ENCODE measurements at regions not wholly inside any gene's neighbourhood (a gene's known extent, or its start where the extent isn't known, plus 50 kb on each side); places are given as distances from the start of the nearest gene placed in this dataset.

DNA sequence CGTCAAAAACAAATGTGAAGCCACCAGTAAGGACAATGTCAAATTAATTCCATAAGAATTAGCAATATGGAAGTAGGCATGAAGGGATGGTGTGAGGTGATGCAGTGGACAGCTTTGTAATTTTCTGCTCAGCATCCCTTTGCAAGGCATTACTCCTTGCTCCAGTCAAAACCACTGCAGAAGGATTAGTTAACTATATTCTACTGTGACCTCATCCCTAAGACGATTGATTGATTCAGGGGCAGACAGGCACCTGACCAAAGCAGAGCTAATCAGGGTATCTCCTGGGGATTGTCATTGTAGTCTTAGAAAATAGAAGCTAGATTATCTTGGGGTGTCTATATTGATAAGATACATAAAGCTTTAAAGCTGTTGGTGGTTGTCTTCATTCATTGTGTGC, 98.7 kb downstream of the NMUR2 start:
- DNase-seq (ENCODE audit: extremely low read depth, insufficient read length): no peak
- no peaks in the 10 kb centered on the region for H3K36me3 ChIP-seq (ENCODE audit: control insufficient read depth, insufficient read depth, low read length)
- H3K27me3 ChIP-seq (replicated peaks; ENCODE audit: control insufficient read depth, insufficient read depth, low read length): no peaks in the 10 kb centered on the region
- TF ChIP-seq, protein P1, sequence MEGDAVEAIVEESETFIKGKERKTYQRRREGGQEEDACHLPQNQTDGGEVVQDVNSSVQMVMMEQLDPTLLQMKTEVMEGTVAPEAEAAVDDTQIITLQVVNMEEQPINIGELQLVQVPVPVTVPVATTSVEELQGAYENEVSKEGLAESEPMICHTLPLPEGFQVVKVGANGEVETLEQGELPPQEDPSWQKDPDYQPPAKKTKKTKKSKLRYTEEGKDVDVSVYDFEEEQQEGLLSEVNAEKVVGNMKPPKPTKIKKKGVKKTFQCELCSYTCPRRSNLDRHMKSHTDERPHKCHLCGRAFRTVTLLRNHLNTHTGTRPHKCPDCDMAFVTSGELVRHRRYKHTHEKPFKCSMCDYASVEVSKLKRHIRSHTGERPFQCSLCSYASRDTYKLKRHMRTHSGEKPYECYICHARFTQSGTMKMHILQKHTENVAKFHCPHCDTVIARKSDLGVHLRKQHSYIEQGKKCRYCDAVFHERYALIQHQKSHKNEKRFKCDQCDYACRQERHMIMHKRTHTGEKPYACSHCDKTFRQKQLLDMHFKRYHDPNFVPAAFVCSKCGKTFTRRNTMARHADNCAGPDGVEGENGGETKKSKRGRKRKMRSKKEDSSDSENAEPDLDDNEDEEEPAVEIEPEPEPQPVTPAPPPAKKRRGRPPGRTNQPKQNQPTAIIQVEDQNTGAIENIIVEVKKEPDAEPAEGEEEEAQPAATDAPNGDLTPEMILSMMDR (IDR thresholded peaks at IDR 0.05; ENCODE audit: insufficient read depth, low read length, poor library complexity, severe bottlenecking): no peak
- H3K4me3 ChIP-seq (replicated peaks; ENCODE audit: low read depth, low read length): no peak overlapping the region

- TF ChIP-seq, protein P1 (IDR thresholded peaks at IDR 0.05; ENCODE audit: insufficient read depth, low read length, poor library complexity, severe bottlenecking): no peak
- H3K4me3 ChIP-seq (replicated peaks; ENCODE audit: low read depth, low read length): no peak overlapping the region
- no peaks in the 10 kb centered on the region for H3K27me3 ChIP-seq (replicated peaks; ENCODE audit: control insufficient read depth, insufficient read depth, low read length)
- no peaks in the 10 kb centered on the region for H3K36me3 ChIP-seq (ENCODE audit: control insufficient read depth, insufficient read depth, low read length)
- no peak for DNase-seq (ENCODE audit: extremely low read depth, insufficient read length)
Measured at GRCh38 chr5:152305525-152305924, 99.6 kb downstream of the NMUR2 start.

DNA sequence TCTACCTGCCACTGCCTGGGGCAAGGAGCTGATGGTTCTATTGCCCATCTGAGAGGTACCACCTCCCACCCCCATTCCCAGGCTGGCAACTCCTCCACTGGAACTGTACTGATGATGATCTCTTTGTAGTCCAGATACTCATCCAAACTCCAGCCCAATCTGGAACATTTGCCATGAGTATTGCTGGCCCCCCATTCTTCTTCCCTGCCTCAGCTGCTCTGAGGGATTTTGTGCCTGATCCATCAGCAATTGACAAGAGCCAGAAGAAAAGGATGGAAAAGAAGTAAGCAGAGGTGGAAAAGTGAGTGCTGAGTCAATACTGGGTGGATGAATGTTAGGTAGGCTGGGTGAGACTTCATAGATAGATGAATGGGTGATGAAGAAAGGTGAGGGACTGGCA, 101.2 kb downstream of the NMUR2 start:
- TF ChIP-seq, protein P1 (IDR thresholded peaks at IDR 0.05; ENCODE audit: insufficient read depth, low read length, poor library complexity, severe bottlenecking): no peak
- Histone ChIP-seq H3K27me3 (replicated peaks; ENCODE audit: control insufficient read depth, insufficient read depth, low read length) (no peaks in the 10 kb centered on the region), H3K4me3 (replicated peaks; ENCODE audit: low read depth, low read length) (no peak overlapping the region), H3K36me3 (ENCODE audit: control insufficient read depth, insufficient read depth, low read length) (no peaks in the 10 kb centered on the region)
- DNase-seq (ENCODE audit: extremely low read depth, insufficient read length): no peak

DNA sequence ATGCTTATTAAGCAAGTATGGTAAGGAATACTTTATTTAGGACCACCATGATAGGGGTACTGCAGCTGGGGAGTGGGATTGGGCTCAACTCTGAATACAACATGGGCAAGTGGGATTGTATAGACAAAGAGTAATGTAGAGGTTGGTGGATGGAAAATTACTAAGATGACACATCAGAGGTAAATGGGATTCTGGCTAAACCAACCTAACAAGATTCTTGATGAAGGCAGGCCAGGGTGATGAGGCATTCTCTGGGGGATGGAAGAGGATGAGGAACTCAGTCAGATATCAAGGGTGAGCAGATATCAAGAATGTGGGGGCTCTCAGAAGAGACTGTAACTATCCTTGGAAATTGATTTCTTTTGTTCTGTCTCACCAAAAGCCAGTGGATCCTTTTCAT, 107.2 kb downstream of the NMUR2 start:
- H3K4me3 ChIP-seq (replicated peaks; ENCODE audit: low read depth, low read length): no peak overlapping the region
- H3K36me3 ChIP-seq (ENCODE audit: control insufficient read depth, insufficient read depth, low read length): no peaks in the 10 kb centered on the region
- no peaks in the 10 kb centered on the region for H3K27me3 ChIP-seq (replicated peaks; ENCODE audit: control insufficient read depth, insufficient read depth, low read length)
- no peak for DNase-seq (ENCODE audit: extremely low read depth, insufficient read length)
- TF ChIP-seq, protein P1 (IDR thresholded peaks at IDR 0.05; ENCODE audit: insufficient read depth, low read length, poor library complexity, severe bottlenecking): no peak

- TF ChIP-seq, protein P1 (IDR thresholded peaks at IDR 0.05; ENCODE audit: insufficient read depth, low read length, poor library complexity, severe bottlenecking): no peak
- Histone ChIP-seq H3K27me3 (replicated peaks; ENCODE audit: control insufficient read depth, insufficient read depth, low read length) (no peaks in the 10 kb centered on the region), H3K4me3 (replicated peaks; ENCODE audit: low read depth, low read length) (no peak overlapping the region), H3K36me3 (ENCODE audit: control insufficient read depth, insufficient read depth, low read length) (no peaks in the 10 kb centered on the region)
- DNase-seq (ENCODE audit: extremely low read depth, insufficient read length): no peak
Measured at GRCh38 chr5:152293189-152293588, 111.9 kb downstream of the NMUR2 start.

DNA sequence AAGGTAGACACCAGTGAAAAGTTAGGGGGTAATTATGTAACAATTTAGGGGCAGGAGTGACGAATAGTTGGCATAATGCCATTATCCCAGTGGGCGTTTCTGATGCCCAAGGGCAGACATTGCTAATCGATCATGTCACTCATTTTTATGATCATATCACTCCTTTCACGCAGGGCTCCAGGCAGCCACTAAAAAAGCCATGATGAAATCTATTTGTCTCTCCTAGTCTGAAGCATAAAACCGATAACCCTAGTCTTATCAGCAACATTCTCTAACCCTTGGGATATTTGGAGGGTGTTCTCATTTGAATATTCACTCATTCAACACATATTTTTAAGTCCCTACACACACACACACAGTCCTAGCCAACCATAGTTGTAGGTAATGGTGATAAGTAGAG, 114.9 kb downstream of the NMUR2 start:
- Histone ChIP-seq H3K27me3 (replicated peaks; ENCODE audit: control insufficient read depth, insufficient read depth, low read length) (no peaks in the 10 kb centered on the region), H3K36me3 (ENCODE audit: control insufficient read depth, insufficient read depth, low read length) (no peaks in the 10 kb centered on the region), H3K4me3 (replicated peaks; ENCODE audit: low read depth, low read length) (no peak overlapping the region)
- DNase-seq (ENCODE audit: extremely low read depth, insufficient read length): no peak
- TF ChIP-seq, protein P1 (IDR thresholded peaks at IDR 0.05; ENCODE audit: insufficient read depth, low read length, poor library complexity, severe bottlenecking): no peak

All from GM06990 (cell line).